ENCODE measurements at regions not wholly inside any gene's neighbourhood (a gene's known extent, or its start where the extent isn't known, plus 50 kb on each side); places are given as distances from the start of the nearest gene placed in this dataset.

DNA sequence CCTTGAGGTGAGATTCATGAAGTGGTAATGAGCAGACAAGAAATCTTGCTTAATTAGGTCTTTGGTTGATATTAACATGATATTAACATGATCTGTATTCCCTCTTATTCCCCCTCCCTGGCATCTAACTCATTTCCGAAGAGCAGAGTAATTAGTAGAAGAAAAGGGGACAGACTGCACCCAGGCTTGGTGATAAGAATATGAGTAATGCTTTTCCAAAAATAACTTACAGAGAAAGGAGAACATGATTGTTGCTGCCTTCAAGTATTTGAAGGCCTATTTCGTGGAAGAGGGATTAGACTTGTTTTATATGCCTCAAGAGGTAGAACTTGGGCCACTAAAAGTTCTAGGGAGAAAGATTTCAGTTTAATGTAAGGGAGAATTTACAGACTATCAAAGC is 130.6 kb upstream of the ATP5MC3 start:
- TF ChIP-seq, protein P1, sequence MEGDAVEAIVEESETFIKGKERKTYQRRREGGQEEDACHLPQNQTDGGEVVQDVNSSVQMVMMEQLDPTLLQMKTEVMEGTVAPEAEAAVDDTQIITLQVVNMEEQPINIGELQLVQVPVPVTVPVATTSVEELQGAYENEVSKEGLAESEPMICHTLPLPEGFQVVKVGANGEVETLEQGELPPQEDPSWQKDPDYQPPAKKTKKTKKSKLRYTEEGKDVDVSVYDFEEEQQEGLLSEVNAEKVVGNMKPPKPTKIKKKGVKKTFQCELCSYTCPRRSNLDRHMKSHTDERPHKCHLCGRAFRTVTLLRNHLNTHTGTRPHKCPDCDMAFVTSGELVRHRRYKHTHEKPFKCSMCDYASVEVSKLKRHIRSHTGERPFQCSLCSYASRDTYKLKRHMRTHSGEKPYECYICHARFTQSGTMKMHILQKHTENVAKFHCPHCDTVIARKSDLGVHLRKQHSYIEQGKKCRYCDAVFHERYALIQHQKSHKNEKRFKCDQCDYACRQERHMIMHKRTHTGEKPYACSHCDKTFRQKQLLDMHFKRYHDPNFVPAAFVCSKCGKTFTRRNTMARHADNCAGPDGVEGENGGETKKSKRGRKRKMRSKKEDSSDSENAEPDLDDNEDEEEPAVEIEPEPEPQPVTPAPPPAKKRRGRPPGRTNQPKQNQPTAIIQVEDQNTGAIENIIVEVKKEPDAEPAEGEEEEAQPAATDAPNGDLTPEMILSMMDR (IDR thresholded peaks at IDR 0.05): no peak
- TF ChIP-seq POLR2AphosphoS5 (IDR thresholded peaks at IDR 0.05): no peak
